NCI-H510A treated with DMSO at 0.1 percent for 48 hours (cell line): ENCODE measurements at regions not wholly inside any gene's neighbourhood (a gene's known extent, or its start where the extent isn't known, plus 50 kb on each side); places are given as distances from the start of the nearest gene placed in this dataset.
"Not testable (repeated sequence)": the region's sequence is repeated elsewhere in the genome, so short reads cannot be mapped to it uniquely, and the experiment has no call there.

Experiments used
- DNase-seq: peaks from one replicate; lab custom pipeline; 2025; lab: John Stamatoyannopoulos, UW

- not testable (repeated sequence) for DNase-seq
Observed at GRCh38 chr3:15993660-15994059, 180.8 kb upstream of the GALNT15 start.

- not testable (repeated sequence) for DNase-seq
Observed at GRCh38 chr3:15996496-15996895, 178.0 kb upstream of the GALNT15 start.

- DNase-seq: no peak
Observed at GRCh38 chr3:15997274-15997943, 177.1 kb upstream of the GALNT15 start.

DNA sequence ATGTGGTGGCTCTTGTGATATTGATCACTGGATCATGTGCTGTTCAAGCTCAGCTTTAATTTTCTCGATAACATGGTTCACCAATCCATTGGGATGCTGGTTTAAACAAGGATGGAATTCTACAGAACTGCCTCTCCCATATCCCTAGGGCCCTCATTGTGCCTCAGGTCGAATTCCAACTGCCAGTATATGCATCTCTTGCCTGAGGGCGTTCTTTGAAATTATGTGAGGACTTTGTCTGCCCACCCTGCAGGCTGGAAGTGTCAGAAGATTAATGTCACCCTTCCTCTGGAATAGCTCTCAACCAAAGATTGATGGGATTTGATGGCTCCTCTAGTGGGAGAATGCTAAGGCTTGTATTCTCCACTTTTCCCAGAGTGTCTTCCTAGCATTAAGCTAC, 175.6 kb upstream of the GALNT15 start:
- DNase-seq: no peak

DNA sequence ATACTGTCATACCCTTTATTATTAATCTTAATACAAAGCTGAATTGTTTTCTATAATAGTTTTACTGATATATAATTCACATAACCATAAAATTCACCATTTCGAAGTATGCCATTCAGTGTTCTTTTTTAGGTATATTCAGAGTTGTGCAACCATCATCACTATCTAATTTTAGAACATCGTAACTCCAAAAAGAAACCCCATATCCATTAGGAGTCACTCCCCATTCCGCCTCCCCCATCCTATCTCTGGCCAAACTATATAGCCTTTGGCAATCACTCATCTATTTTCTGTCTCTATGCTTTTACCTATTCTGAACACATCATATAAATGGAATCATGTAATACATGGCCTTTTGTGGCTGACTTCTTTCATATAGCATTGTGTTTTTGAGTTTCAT, 169.7 kb upstream of the GALNT15 start:
- no peak for DNase-seq

DNA sequence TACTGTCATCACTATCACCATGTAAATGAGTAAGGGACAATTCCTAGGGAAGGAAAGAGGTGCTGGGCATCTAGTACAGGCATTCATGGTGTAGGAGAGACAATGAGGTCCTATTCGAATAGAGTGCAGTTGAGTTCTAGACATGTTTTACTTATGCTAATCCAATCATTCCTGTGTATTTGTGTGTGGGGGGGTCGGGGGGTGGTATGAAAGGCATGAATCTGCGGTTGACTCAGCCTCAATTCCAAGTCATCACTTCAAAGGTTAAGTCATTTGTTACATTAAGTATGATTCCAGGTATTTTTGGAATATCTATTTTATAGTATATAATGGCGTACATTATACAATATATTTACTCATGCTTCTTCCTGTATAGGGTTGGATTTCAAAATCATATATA, 163.1 kb upstream of the GALNT15 start:
- no peak for DNase-seq

DNA sequence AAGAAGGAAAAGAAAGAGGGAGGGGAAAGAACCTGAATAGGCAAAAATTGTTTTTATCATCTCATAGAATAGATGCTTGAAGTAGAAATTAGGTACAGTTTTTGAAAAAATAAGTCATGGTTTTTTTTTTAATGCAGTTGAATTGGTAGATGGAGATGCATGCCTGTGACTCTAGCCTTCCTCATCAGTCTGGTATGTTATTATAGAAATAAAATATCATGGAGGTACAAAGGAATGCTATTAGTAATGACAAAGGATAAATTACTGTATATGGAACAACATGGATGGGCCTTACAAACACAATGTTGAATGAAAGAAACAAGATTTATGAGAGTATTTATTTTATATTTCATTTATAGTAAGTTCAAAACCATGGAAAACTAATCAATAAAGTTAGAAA, 162.4 kb upstream of the GALNT15 start:
- no peak for DNase-seq

GRCh38 chr3:16013568-16013967, 160.9 kb upstream of the GALNT15 start:
- no peak for DNase-seq

DNA sequence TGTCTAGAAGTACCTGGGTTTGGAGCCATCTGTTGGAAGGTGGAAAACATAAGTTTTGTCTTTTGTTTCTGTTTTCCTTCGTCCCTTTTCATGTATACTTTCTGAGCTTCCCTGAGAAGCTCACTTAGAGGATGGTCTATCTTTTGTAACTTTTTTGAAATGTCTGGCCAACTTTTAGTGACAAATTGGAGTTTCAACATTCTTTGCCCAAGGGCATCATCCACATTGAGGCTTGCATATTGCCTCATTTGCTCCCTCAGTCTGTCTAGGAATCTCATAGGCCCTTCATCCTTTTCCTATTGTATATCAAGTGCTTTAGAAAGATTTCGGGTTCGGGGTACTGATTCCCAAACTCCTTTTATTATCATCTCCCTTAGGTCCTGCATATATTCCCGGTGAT, 152.7 kb upstream of the GALNT15 start:
- DNase-seq: not testable (repeated sequence)

GRCh38 chr3:16023881-16024280, 150.6 kb upstream of the GALNT15 start:
- DNase-seq: not testable (repeated sequence)

DNA sequence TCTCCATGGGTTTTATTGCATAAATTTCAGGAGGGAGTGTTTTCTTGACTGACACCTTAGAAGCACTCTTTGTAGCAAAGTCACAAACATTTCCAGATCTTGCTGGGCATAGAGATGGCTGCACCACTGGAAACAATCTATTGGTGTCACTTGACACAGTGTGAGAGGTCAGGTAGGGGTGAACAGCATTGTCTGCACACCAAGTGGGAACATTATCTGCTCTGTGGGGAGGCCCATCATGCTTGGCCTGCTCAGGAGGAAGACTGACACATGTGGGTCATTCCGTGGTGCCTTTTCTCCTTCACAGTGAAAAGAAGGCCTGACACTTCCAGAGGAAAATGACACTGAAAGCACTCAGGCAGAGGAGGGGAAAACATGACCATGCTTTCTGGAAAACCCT, 149.9 kb upstream of the GALNT15 start:
- DNase-seq: no peak

DNA sequence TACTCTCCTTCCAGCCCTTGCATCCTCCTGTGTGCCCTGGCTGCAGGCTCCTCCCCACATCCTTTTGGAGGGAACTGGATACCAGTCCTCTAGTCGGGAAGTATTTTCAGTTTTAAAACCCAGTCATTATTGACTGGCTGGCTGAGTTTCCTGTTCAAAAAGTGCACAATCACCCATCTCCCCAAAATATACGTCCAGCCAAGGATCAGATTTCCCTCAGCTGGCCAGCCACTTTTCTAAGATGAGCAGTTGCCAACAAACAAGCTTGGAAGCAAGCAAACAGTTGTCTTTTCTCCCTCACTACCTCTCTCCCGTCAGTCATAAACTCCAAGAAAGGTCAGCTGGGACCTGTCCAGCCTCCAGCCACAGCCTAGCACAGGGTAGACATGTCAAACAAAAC, 147.7 kb upstream of the GALNT15 start:
- DNase-seq: no peak

DNA sequence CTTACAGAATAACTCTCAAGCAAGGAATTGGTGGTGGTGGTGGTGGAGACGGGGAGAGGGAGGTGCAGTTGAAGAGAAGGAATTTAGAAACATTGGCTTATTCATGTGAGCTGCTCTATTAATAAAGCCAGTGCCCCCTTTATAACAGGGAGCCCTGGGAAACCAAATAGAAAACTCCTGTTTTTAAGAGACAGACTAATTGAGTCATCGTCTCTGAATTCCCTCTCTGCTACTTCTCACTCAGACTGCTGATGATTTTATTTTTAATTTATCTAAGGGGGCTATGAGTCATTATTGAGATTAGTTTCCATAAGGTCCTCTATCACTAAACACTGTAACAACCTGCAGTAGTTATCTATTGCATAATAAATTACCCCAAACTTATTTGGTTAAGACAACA, 145.9 kb upstream of the GALNT15 start:
- no peak for DNase-seq

- no peak for DNase-seq
Observed at GRCh38 chr3:16030342-16030741, 144.1 kb upstream of the GALNT15 start.

GRCh38 chr3:16031434-16031833, 143.0 kb upstream of the GALNT15 start:
- no peak for DNase-seq

GRCh38 chr3:16033889-16034687, 140.4 kb upstream of the GALNT15 start:
- no peak for DNase-seq

DNA sequence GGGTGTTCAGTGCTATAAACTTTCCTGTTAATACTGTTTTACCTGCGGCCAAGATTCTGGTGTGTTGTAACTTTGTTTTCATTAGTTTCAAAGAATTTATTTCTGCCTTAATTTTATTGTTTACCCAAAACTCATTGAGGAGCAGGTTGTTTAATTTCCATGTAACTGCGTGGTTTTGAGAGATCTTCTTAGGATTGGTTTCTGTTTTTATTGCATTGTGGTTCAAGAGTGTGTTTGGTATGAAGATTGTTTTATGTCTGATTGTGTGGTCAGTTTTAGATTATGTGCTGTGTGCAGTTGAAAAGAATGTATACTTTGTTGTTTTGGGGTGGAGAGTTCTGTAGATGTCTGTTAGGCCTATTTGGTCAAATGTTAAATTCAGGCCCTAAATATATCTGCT, 133.5 kb upstream of the GALNT15 start:
- no peak for DNase-seq

DNA sequence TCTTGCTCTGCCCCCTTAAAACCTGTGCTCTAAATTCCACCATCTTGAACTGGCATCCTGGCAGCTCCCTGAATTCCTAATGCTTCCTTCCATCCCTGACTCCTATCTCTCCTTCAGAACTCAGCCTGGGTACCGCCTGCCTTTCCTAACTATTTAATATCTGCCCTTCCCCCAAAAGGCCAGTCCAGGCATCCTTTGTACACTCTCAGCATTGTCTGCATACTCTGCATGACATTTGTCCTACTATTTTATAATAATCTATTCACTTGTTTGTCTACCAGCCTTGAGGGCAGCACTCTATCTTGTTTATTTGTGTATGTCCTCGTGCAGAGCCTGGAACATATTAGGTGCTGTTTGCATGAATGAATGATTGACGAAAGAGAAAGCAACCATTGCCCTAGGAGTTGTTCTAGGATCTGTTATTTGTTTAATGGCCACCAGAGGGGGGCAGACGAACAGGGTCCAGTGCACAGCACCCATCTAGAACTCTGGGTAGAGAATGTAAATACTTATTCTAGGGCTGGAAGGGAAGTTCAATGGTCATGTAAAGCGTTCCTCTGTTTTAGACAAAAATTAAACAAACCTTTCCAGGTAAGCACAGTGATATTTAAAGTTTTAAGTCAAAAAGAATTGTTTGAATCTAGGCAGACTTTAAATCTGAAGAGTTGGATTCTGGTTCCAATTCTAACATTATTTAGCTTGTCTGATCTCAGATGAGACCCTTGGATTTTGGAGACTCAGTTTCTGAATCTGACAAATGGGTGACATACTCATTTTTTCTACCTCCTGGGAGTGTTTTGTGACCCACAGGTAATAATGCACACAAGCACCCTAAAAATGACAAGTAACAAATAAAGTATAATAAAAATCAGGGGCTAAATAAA, 125.8 kb upstream of the GALNT15 start:
- peak; percentile 6 for DNase-seq

DNA sequence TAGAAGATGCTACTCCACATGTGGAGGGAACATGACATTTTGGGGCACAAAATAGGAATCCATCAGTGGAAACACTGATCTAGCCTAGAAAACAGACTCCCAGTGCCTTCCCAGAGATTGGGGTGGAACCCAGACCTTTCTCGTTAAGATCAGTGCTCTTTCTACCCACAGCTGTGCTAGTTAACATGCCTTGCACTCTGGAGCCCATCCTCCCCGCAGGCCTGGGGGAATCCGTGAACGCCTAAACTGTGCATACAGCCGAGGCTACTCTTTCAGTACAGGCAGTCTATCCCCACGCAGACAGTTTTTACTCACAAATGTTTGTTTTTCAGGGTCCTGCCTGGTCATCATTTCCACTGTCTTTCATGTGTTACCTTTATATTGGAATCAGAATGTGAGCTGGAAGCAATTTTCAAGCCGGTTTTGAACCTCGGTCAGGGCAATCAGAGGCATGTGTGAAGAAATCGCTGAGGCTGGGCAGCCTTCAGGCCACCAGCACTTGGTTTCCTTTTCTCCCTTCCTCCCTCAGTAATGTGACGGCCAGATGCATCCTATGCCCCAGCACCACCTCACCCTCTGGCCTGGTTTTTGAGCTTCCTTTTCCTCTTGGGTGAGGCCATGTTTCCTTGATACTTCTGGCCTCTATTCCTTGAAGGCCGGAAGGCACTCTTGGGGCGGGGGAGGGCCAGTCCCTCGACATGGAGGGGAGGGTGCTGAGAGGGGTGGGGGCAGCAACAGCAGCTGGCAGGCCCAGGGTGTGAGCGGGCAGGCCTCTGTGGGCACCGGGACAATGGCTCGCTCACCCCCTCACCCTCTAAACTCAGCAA, 123.6 kb upstream of the GALNT15 start:
- no peak for DNase-seq

- DNase-seq: no peak
Observed at GRCh38 chr3:16051691-16052090, 122.8 kb upstream of the GALNT15 start.

- no peak for DNase-seq
Observed at GRCh38 chr3:16052964-16053363, 121.5 kb upstream of the GALNT15 start.

- no peak for DNase-seq
Observed at GRCh38 chr3:16053794-16054193, 120.7 kb upstream of the GALNT15 start.
